ENCODE measurements at regions not wholly inside any gene's neighbourhood (a gene's known extent, or its start where the extent isn't known, plus 50 kb on each side); places are given as distances from the start of the nearest gene placed in this dataset.
A peak's percentile ranks its signal among the peaks of the same experiment; 100 is the strongest.
"Not testable (repeated sequence)": the region's sequence is repeated elsewhere in the genome, so short reads cannot be mapped to it uniquely, and the experiment has no call there.

- no peak for DNase-seq
Observed at GRCh38 chr14:65834812-65835211, 422.3 kb downstream of the FUT8 start.

GRCh38 chr14:65835501-65835900 lies 423.0 kb downstream of the FUT8 start:
- no peak for DNase-seq

GRCh38 chr14:65838565-65838964 lies 426.0 kb downstream of the FUT8 start:
- no peak for DNase-seq

GRCh38 chr14:65840118-65840751 lies 427.7 kb downstream of the FUT8 start:
- DNase-seq, result no peak

GRCh38 chr14:65840786-65841185 lies 428.3 kb downstream of the FUT8 start:
- DNase-seq, result no peak

- peak in 2 of 3 donors; percentile 22 to 28 for DNase-seq
Observed at GRCh38 chr14:65846196-65846868, 433.8 kb downstream of the FUT8 start.

- no peak for DNase-seq
Observed at GRCh38 chr14:65847075-65847847, 434.7 kb downstream of the FUT8 start.

- not testable (repeated sequence) for DNase-seq
Observed at GRCh38 chr14:65847931-65848330, 435.4 kb downstream of the FUT8 start.

GRCh38 chr14:65849091-65849490 lies 436.6 kb downstream of the FUT8 start:
- no peak for DNase-seq

GRCh38 chr14:65849558-65849957 lies 437.0 kb downstream of the FUT8 start:
- peak in 2 of 3 donors; percentile 4 to 16 for DNase-seq

GRCh38 chr14:65850429-65851135 lies 438.1 kb downstream of the FUT8 start:
- DNase-seq, result no peak

GRCh38 chr14:65852689-65853088 lies 440.2 kb downstream of the FUT8 start:
- DNase-seq, result no peak

- no peak for DNase-seq
Observed at GRCh38 chr14:65853407-65853955, 441.0 kb downstream of the FUT8 start.

GRCh38 chr14:65854215-65854614 lies 441.7 kb downstream of the FUT8 start:
- DNase-seq, result no peak

GRCh38 chr14:65860956-65861611 lies 448.6 kb downstream of the FUT8 start:
- DNase-seq, result no peak

GRCh38 chr14:65864549-65864948 lies 452.0 kb downstream of the FUT8 start:
- no peak for DNase-seq

GRCh38 chr14:65864984-65865383 lies 452.5 kb downstream of the FUT8 start:
- no peak for DNase-seq

GRCh38 chr14:65866448-65866847 lies 453.9 kb downstream of the FUT8 start:
- no peak for DNase-seq

- DNase-seq, result no peak
Observed at GRCh38 chr14:65866886-65867285, 454.4 kb downstream of the FUT8 start.

GRCh38 chr14:65867333-65867732 lies 454.8 kb downstream of the FUT8 start:
- DNase-seq, result no peak

GRCh38 chr14:65872536-65872935 lies 460.0 kb downstream of the FUT8 start:
- no peak for DNase-seq

GRCh38 chr14:65877166-65877565 lies 464.6 kb downstream of the FUT8 start:
- no peak for DNase-seq

Measured in suppressor macrophage treated with lipopolysaccharide for 1 hour (primary cell).